NB4 (cell line): ENCODE measurements at regions not wholly inside any gene's neighbourhood (a gene's known extent, or its start where the extent isn't known, plus 50 kb on each side); places are given as distances from the start of the nearest gene placed in this dataset.

Source experiments
- POLR2A ChIP-seq: IDR thresholded peaks from 2 replicates; pipeline ENCODE4 v1.6.1; 2011; ENCODE audit warnings: mild to moderate bottlenecking; ENCODE audit not compliant: insufficient read length; ENCODE audit errors: extremely low read depth
- TF ChIP-seq, protein P1 (sequence below): IDR thresholded peaks from one replicate; pipeline ENCODE4 v1.5.1; 2012; ENCODE audit warnings: low read depth, low read length

- TF ChIP-seq, protein P1, sequence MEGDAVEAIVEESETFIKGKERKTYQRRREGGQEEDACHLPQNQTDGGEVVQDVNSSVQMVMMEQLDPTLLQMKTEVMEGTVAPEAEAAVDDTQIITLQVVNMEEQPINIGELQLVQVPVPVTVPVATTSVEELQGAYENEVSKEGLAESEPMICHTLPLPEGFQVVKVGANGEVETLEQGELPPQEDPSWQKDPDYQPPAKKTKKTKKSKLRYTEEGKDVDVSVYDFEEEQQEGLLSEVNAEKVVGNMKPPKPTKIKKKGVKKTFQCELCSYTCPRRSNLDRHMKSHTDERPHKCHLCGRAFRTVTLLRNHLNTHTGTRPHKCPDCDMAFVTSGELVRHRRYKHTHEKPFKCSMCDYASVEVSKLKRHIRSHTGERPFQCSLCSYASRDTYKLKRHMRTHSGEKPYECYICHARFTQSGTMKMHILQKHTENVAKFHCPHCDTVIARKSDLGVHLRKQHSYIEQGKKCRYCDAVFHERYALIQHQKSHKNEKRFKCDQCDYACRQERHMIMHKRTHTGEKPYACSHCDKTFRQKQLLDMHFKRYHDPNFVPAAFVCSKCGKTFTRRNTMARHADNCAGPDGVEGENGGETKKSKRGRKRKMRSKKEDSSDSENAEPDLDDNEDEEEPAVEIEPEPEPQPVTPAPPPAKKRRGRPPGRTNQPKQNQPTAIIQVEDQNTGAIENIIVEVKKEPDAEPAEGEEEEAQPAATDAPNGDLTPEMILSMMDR, result no peak
- no peak for TF ChIP-seq POLR2A
Measured at GRCh38 chrX:68995386-68995779, 166.6 kb downstream of the EFNB1 start.
